CD14-positive monocyte (primary cell): ENCODE measurements at regions not wholly inside any gene's neighbourhood (a gene's known extent, or its start where the extent isn't known, plus 50 kb on each side); places are given as distances from the start of the nearest gene placed in this dataset.

ENCODE experiments used
- DNase-seq, 3 donors: peaks; one replicate each; pipeline ENCODE4 v3.0.0-alpha.2; 2011 to 2022
- H2AFZ ChIP-seq: 2 replicates; pipeline ENCODE4 v1.6.0; 2012; ENCODE audit warnings: mild to moderate bottlenecking, low read depth, low read length, inconsistent platforms; ENCODE audit not compliant: insufficient read depth, poor library complexity, severe bottlenecking
- H3K27ac ChIP-seq, 2 donors: 1 replicate in 1 of 2; 2 replicates in 1 of 2; pipeline ENCODE4 v1.5.1; 2012 to 2013; ENCODE audit warnings: low read length in 2 of 2, control low read depth in 1 of 2, inconsistent platforms in 1 of 2, low read depth in 1 of 2, mild to moderate bottlenecking in 1 of 2
- H3K27me3 ChIP-seq, 2 donors: one replicate each; pipeline versions ENCODE4 v1.6.0 to v1.6.1; 2011 to 2013; ENCODE audit warnings: low read length in 2 of 2; ENCODE audit not compliant: control insufficient read depth in 2 of 2, insufficient read depth in 2 of 2
- H3K36me3 ChIP-seq, 2 donors: replicated peaks in 1 of 2; 1 replicate in 1 of 2; 2 replicates in 1 of 2; pipeline versions ENCODE4 v1.5.1 to v1.6.1; 2012 to 2013; ENCODE audit warnings: low read length in 2 of 2, control low read depth in 1 of 2, inconsistent platforms in 1 of 2, mild to moderate bottlenecking in 1 of 2; ENCODE audit not compliant: insufficient read depth in 2 of 2, control insufficient read depth in 1 of 2
- H3K4me1 ChIP-seq, 2 donors: 1 replicate in 1 of 2; 2 replicates in 1 of 2; pipeline versions ENCODE4 v1.5.1 to v1.6.1; 2012 to 2013; ENCODE audit warnings: low read length in 2 of 2, control low read depth in 1 of 2, inconsistent platforms in 1 of 2, mild to moderate bottlenecking in 1 of 2, moderate library complexity in 1 of 2; ENCODE audit not compliant: insufficient read depth in 2 of 2, control insufficient read depth in 1 of 2
- H3K4me2 ChIP-seq: replicated peaks from 2 replicates; pipeline ENCODE3; 2012; ENCODE audit warnings: low read length, moderate library complexity, mild to moderate bottlenecking; ENCODE audit not compliant: poor library complexity, severe bottlenecking; ENCODE audit errors: extremely low read depth
- H3K4me3 ChIP-seq, 3 experiments: fragments of 200-600 bp in 1 of 3; sonication (generic) in 1 of 3; replicated peaks in 1 of 3; 1 replicate in 2 of 3; 2 replicates in 1 of 3; pipeline ENCODE4 v1.5.1; 2011 to 2013; ENCODE audit warnings: low read length in 3 of 3, mild to moderate bottlenecking in 3 of 3, control low read depth in 2 of 3, low read depth in 2 of 3, inconsistent platforms in 1 of 3, moderate library complexity in 1 of 3
- H3K79me2 ChIP-seq: 2 replicates; pipeline ENCODE4 v1.6.0; 2012; ENCODE audit warnings: mild to moderate bottlenecking, control low read depth, inconsistent platforms, low read length, moderate library complexity; ENCODE audit not compliant: insufficient read depth
- H3K9ac ChIP-seq: 2 replicates; pipeline ENCODE4 v1.6.0; 2017; ENCODE audit warnings: low read length, mild to moderate bottlenecking; ENCODE audit not compliant: insufficient read depth, poor library complexity, severe bottlenecking
- H3K9me3 ChIP-seq, 2 donors: replicated peaks in 1 of 2; 1 replicate in 1 of 2; 2 replicates in 1 of 2; pipeline versions ENCODE4 v1.5.1 to v1.6.1; 2012 to 2013; ENCODE audit warnings: low read length in 2 of 2, control low read depth in 1 of 2; ENCODE audit not compliant: control insufficient read depth in 1 of 2, insufficient read depth in 1 of 2
- H4K20me1 ChIP-seq: 2 replicates; pipeline ENCODE4 v1.6.0; 2012; ENCODE audit warnings: mild to moderate bottlenecking, low read length, control low read depth, moderate library complexity; ENCODE audit not compliant: insufficient read depth
- H3K27ac Mint-ChIP-seq, 7 donors: one replicate each; pipeline ENCODE4 v1.8.0; 2020; ENCODE audit warnings: mild to moderate bottlenecking in 7 of 7, mixed read lengths in 7 of 7, moderate library complexity in 6 of 7, inconsistent platforms in 2 of 7
- H3K27me3 Mint-ChIP-seq, 3 donors: one replicate each; pipeline ENCODE4 v1.8.0; 2021 to 2022; ENCODE audit warnings: low read depth in 3 of 3, mild to moderate bottlenecking in 3 of 3, mixed read lengths in 3 of 3, moderate library complexity in 3 of 3, inconsistent platforms in 1 of 3
- H3K36me3 Mint-ChIP-seq, 2 donors: one replicate each; pipeline ENCODE4 v1.8.0; 2020; ENCODE audit warnings: mixed read lengths in 2 of 2, inconsistent platforms in 1 of 2, mild to moderate bottlenecking in 1 of 2
- H3K4me1 Mint-ChIP-seq: one replicate; pipeline ENCODE4 v1.8.0; 2020; ENCODE audit warnings: mild to moderate bottlenecking, mixed read lengths
- H3K4me3 Mint-ChIP-seq, 2 donors: one replicate each; pipeline ENCODE4 v1.8.0; 2020; ENCODE audit warnings: mild to moderate bottlenecking in 2 of 2, mixed read lengths in 2 of 2, moderate library complexity in 1 of 2
- H3K9me3 Mint-ChIP-seq, 7 donors: one replicate each; pipeline ENCODE4 v1.8.0; 2020 to 2022; ENCODE audit warnings: mixed read lengths in 7 of 7, mild to moderate bottlenecking in 6 of 7, moderate library complexity in 6 of 7, inconsistent platforms in 2 of 7
- WGBS: methylation state at CpG from one replicate; pipeline ENCODE4 v1.1.5; 2013; ENCODE audit warnings: missing lambda C conversion rate; ENCODE audit not compliant: insufficient coverage; 5-methylcytosine and 5-hydroxymethylcytosine counted together
- intact Hi-C, 2 donors: fragments of 100-400 bp; cut with micrococcal nuclease; formaldehyde crosslinking; loops; one replicate each; pipeline versions ENCODE4 v1.15.0 to v1.15.1; 2023
- TF ChIP-seq, protein P1 (sequence below): fragments of 200-600 bp; IDR thresholded peaks from one replicate; pipeline ENCODE4 v1.8.0; 2022; ENCODE audit warnings: antibody characterized with exemption, mild to moderate bottlenecking

- Mint-ChIP-seq H3K4me3 (no peak overlapping the region), H3K9me3 (peaks cover 8 to 15% (median 11%) of the 10 kb centered on the region in 7 donors), H3K27ac (no peak overlapping the region), H3K4me1 (peaks cover 6% of the 10 kb centered on the region), H3K36me3 (no peaks in the 10 kb centered on the region), H3K27me3 (peaks cover 2 to 5% (median 5%) of the 10 kb centered on the region in 3 donors)
- TF ChIP-seq, protein P1, sequence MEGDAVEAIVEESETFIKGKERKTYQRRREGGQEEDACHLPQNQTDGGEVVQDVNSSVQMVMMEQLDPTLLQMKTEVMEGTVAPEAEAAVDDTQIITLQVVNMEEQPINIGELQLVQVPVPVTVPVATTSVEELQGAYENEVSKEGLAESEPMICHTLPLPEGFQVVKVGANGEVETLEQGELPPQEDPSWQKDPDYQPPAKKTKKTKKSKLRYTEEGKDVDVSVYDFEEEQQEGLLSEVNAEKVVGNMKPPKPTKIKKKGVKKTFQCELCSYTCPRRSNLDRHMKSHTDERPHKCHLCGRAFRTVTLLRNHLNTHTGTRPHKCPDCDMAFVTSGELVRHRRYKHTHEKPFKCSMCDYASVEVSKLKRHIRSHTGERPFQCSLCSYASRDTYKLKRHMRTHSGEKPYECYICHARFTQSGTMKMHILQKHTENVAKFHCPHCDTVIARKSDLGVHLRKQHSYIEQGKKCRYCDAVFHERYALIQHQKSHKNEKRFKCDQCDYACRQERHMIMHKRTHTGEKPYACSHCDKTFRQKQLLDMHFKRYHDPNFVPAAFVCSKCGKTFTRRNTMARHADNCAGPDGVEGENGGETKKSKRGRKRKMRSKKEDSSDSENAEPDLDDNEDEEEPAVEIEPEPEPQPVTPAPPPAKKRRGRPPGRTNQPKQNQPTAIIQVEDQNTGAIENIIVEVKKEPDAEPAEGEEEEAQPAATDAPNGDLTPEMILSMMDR = no peak
- H3K4me3 ChIP-seq = no peak overlapping the region
- H3K27me3 ChIP-seq = no peaks in the 10 kb centered on the region
- no peaks in the 10 kb centered on the region for H3K36me3 ChIP-seq
- H4K20me1 ChIP-seq = no peaks in the 10 kb centered on the region
- H3K79me2 ChIP-seq = no peaks in the 10 kb centered on the region
- H2AFZ ChIP-seq = no peak overlapping the region
- no peak overlapping the region for H3K9ac ChIP-seq
- intact Hi-C loops = no loop called here
- H3K4me2 ChIP-seq = no peak overlapping the region
- H3K4me1 ChIP-seq = no peaks in the 10 kb centered on the region
- no peak overlapping the region for H3K27ac ChIP-seq
- WGBS = 89% methylated on average over 4 of the region's 6 CpGs
- DNase-seq = no peak
- peaks cover 7 to 9% of the 10 kb centered on the region in 2 donors for H3K9me3 ChIP-seq
Observed at GRCh38 chr11:69348414-69349235, 54.7 kb downstream of the MYEOV start.

GRCh38 chr11:69350040-69350439, 56.1 kb downstream of the MYEOV start:
- no peaks in the 10 kb centered on the region for H3K79me2 ChIP-seq

More at GRCh38 chr11:69350040-69350439, 56.1 kb downstream of the MYEOV start:
- Histone ChIP-seq H3K27me3 (no peaks in the 10 kb centered on the region), H3K4me2 (no peak overlapping the region), H3K9me3 (peaks cover 7 to 9% of the 10 kb centered on the region in 2 donors), H3K9ac (no peak overlapping the region), H3K27ac (no peak overlapping the region), H3K36me3 (no peaks in the 10 kb centered on the region), H4K20me1 (no peaks in the 10 kb centered on the region), H3K4me3 (no peak overlapping the region), H3K4me1 (no peaks in the 10 kb centered on the region), H2AFZ (no peak overlapping the region)
- Mint-ChIP-seq H3K9me3 (peaks cover 8 to 15% (median 11%) of the 10 kb centered on the region in 7 donors), H3K4me1 (peaks cover 6% of the 10 kb centered on the region), H3K27me3 (peaks cover 2 to 7% (median 5%) of the 10 kb centered on the region in 3 donors), H3K36me3 (no peaks in the 10 kb centered on the region), H3K27ac (no peak overlapping the region), H3K4me3 (no peak overlapping the region)
- no peak for DNase-seq
- WGBS = no CpG with 5 or more reads among the region's 1 CpG
- TF ChIP-seq, protein P1 = no peak
- intact Hi-C loops = no loop called here
